ENCODE measurements at regions not wholly inside any gene's neighbourhood (a gene's known extent, or its start where the extent isn't known, plus 50 kb on each side); places are given as distances from the start of the nearest gene placed in this dataset.

DNA sequence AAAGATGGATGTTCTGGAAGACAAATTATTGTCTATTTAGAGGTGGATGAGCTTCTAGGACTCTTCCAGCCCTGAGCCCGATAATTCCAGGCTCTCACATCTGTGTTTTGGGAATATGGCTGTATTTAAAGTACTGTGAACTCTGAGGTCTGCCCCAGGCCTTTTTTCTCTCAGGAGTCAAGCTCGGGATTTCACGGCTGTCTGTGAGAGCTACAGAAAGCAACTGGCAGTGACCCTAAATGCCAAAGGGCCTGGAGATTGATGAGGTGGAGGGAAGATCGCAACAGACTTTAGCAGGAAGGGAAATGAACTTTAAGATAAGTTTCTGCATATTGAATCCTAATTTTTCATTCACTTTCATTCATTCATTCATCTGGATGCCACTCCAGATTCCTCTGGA, 51.0 kb upstream of the COL13A1 start:
- DNase-seq (ENCODE audit: low spot score, unreplicated experiment) = no peak
- Mint-ChIP-seq H3K4me1 (ENCODE audit: low read depth) (no peaks in the 10 kb centered on the region), H3K27me3 (peaks cover 46% of the 10 kb centered on the region), H3K36me3 (ENCODE audit: insufficient read depth) (no peaks in the 10 kb centered on the region), H3K27ac (no peak overlapping the region), H3K4me3 (ENCODE audit: low read depth) (no peak overlapping the region), H3K9me3 (ENCODE audit: low read depth) (no peaks in the 10 kb centered on the region)
- TF ChIP-seq, protein P1, sequence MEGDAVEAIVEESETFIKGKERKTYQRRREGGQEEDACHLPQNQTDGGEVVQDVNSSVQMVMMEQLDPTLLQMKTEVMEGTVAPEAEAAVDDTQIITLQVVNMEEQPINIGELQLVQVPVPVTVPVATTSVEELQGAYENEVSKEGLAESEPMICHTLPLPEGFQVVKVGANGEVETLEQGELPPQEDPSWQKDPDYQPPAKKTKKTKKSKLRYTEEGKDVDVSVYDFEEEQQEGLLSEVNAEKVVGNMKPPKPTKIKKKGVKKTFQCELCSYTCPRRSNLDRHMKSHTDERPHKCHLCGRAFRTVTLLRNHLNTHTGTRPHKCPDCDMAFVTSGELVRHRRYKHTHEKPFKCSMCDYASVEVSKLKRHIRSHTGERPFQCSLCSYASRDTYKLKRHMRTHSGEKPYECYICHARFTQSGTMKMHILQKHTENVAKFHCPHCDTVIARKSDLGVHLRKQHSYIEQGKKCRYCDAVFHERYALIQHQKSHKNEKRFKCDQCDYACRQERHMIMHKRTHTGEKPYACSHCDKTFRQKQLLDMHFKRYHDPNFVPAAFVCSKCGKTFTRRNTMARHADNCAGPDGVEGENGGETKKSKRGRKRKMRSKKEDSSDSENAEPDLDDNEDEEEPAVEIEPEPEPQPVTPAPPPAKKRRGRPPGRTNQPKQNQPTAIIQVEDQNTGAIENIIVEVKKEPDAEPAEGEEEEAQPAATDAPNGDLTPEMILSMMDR (IDR thresholded peaks at IDR 0.05; ENCODE audit: unreplicated experiment) = no peak

DNA sequence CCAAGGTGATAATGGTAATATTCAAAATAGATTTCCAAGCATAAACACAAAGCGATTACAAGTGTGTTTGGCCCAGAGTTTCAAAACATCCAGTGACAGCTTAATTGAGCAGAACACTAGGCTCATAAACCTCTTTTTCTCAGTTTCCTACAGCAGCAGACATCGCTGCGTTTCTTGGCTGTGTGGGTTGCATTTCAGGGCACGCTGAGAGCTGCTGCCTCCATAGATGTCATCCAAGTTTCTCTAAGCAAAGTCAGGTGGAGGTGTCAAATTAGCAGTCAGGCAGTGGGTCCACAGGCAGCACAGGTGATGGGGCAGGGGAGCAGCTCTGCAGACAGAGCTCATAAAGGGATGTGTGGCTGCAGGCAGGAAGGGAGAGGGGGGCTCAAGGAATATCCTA, 50.5 kb upstream of the COL13A1 start:
- Mint-ChIP-seq H3K4me1 (ENCODE audit: low read depth) (no peaks in the 10 kb centered on the region), H3K36me3 (ENCODE audit: insufficient read depth) (no peaks in the 10 kb centered on the region), H3K27me3 (peaks cover 41% of the 10 kb centered on the region), H3K9me3 (ENCODE audit: low read depth) (no peaks in the 10 kb centered on the region), H3K27ac (no peak overlapping the region), H3K4me3 (ENCODE audit: low read depth) (no peak overlapping the region)
- no peak for DNase-seq (ENCODE audit: low spot score, unreplicated experiment)
- TF ChIP-seq, protein P1 (IDR thresholded peaks at IDR 0.05; ENCODE audit: unreplicated experiment) = no peak

All from progenitor cell of endocrine pancreas (in vitro differentiated cells).